Lung (tissue), 11 donors: ENCODE measurements at regions not wholly inside any gene's neighbourhood (a gene's known extent, or its start where the extent isn't known, plus 50 kb on each side); places are given as distances from the start of the nearest gene placed in this dataset.

Source experiments
- ATAC-seq: fragments of 200-7000 bp; cut with Tn5 transposase; one replicate; pipeline ENCODE4 v1.9.1; 2020; ENCODE audit warnings: moderate number of reproducible peaks; ENCODE audit not compliant: insufficient read depth, low FRiP score
- DNase-seq, 3 donors: peaks; one replicate each; pipeline ENCODE4 v3.0.0-alpha.2; 2013 to 2017
- H3K27ac ChIP-seq, 2 donors: one replicate each; pipeline ENCODE4 v1.5.1; 2013; ENCODE audit warnings: mild to moderate bottlenecking in 2 of 2, moderate library complexity in 2 of 2, control low read depth in 1 of 2, inconsistent platforms in 1 of 2, low read depth in 1 of 2, low read length in 1 of 2
- H3K27me3 ChIP-seq, 3 donors: one replicate each; pipeline ENCODE4 v1.5.1; 2013; ENCODE audit warnings: low read length in 2 of 3; ENCODE audit not compliant: control insufficient read depth in 3 of 3, insufficient read depth in 3 of 3
- H3K36me3 ChIP-seq, 4 donors: one replicate each; pipeline ENCODE4 v1.5.1; 2013; ENCODE audit warnings: low read length in 4 of 4, mild to moderate bottlenecking in 1 of 4, moderate library complexity in 1 of 4; ENCODE audit not compliant: control insufficient read depth in 4 of 4, insufficient read depth in 4 of 4
- H3K4me1 ChIP-seq, 5 donors: one replicate each; pipeline ENCODE4 v1.5.1; 2013; ENCODE audit warnings: low read length in 5 of 5, mild to moderate bottlenecking in 2 of 5, moderate library complexity in 1 of 5; ENCODE audit not compliant: control insufficient read depth in 5 of 5, insufficient read depth in 5 of 5
- H3K4me3 ChIP-seq: one replicate; pipeline ENCODE4 v1.5.1; 2013; ENCODE audit warnings: mild to moderate bottlenecking, control low read depth, moderate library complexity
- H3K9ac ChIP-seq, 2 donors: one replicate each; pipeline ENCODE4 v1.5.1; 2013; ENCODE audit warnings: low read length in 2 of 2, control low read depth in 1 of 2; ENCODE audit not compliant: insufficient read depth in 1 of 2
- H3K9me3 ChIP-seq, 4 donors: one replicate each; pipeline ENCODE4 v1.5.1; 2013; ENCODE audit warnings: low read length in 3 of 4, mild to moderate bottlenecking in 1 of 4, moderate library complexity in 1 of 4; ENCODE audit not compliant: control insufficient read depth in 4 of 4, insufficient read depth in 3 of 4
- WGBS, 2 donors: extraction: QIAGEN DNeasy Blood & Tissue Kit; methylation state at CpG; one replicate each; pipeline ENCODE4 v1.1.7; 2013; 5-methylcytosine and 5-hydroxymethylcytosine counted together
- TF ChIP-seq, protein P1 (sequence below): IDR thresholded peaks from 2 replicates; pipeline ENCODE4 v1.5.1; 2012; ENCODE audit warnings: mild to moderate bottlenecking; ENCODE audit errors: control extremely low read depth, extremely low read depth
- donor health status: control.
- donor health status: control.
- donor health status: Bipolar disorder and iron deficiency.
- donor health status: healthy.
- donor health status: DM: yes; HTN: yes; CAD: no.

DNA sequence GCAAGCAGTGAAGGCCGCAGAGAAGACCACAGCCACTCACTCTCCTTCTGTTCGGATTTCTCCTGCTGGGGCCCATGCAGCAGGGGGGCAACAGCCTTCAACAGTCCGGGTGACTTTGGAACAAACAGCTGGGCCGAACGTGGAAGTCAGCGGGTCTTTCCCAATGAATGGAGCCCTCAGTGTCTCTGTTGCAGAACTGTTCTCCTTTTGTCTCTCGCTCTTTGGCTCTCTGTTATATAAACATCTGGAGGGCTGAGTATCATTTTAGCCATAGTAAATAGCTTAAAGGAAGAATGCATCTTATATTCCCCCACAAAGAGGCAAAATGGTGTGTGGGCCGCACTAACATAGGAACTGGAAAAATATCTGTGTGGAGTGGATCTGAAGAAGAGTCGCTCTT, 136.7 kb upstream of the RALGAPA2 start:
- no peak overlapping the region for H3K9ac ChIP-seq
- H3K36me3 ChIP-seq, result no peaks in the 10 kb centered on the region
- no peak for ATAC-seq
- no peaks in the 10 kb centered on the region for H3K4me1 ChIP-seq
- TF ChIP-seq, protein P1, sequence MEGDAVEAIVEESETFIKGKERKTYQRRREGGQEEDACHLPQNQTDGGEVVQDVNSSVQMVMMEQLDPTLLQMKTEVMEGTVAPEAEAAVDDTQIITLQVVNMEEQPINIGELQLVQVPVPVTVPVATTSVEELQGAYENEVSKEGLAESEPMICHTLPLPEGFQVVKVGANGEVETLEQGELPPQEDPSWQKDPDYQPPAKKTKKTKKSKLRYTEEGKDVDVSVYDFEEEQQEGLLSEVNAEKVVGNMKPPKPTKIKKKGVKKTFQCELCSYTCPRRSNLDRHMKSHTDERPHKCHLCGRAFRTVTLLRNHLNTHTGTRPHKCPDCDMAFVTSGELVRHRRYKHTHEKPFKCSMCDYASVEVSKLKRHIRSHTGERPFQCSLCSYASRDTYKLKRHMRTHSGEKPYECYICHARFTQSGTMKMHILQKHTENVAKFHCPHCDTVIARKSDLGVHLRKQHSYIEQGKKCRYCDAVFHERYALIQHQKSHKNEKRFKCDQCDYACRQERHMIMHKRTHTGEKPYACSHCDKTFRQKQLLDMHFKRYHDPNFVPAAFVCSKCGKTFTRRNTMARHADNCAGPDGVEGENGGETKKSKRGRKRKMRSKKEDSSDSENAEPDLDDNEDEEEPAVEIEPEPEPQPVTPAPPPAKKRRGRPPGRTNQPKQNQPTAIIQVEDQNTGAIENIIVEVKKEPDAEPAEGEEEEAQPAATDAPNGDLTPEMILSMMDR, result no peak
- H3K9me3 ChIP-seq, result peaks cover 0 to 2% (median 0%) of the 10 kb centered on the region in 4 donors
- no peaks in the 10 kb centered on the region for H3K27me3 ChIP-seq
- DNase-seq, result no peak
- H3K4me3 ChIP-seq, result no peak overlapping the region
- 74 to 85% methylated on average over 9 of the region's 9 CpGs for WGBS, 2 donors
- no peak overlapping the region for H3K27ac ChIP-seq

DNA sequence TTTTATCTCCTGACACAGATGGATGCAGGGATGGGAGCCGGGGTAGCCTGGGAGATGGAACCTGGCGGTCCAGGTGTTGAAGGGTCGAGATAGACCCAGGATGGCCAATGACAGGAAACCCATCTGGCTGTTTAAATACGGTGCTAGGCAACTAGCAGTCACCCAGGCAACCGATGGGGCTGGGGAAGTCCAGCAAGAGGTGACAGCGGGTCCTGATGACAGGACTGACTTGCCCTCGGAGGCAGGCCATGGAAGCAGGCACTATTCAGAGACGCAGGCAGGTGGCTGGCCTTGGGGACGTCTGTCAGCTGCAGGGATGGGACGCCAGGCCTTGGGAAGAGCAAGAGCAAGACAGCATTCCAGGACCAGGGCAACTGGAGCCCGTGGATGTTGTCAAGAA, 135.4 kb upstream of the RALGAPA2 start:
- no peak for DNase-seq
- H3K4me3 ChIP-seq, result no peak overlapping the region
- H3K9me3 ChIP-seq, result no peaks in the 10 kb centered on the region
- no peaks in the 10 kb centered on the region for H3K4me1 ChIP-seq
- H3K36me3 ChIP-seq, result no peaks in the 10 kb centered on the region
- TF ChIP-seq, protein P1, result no peak
- no peak overlapping the region for H3K27ac ChIP-seq
- 86 to 91% methylated on average over 11 of the region's 11 CpGs for WGBS, 2 donors
- ATAC-seq, result no peak
- no peaks in the 10 kb centered on the region for H3K27me3 ChIP-seq
- no peak overlapping the region for H3K9ac ChIP-seq

DNA sequence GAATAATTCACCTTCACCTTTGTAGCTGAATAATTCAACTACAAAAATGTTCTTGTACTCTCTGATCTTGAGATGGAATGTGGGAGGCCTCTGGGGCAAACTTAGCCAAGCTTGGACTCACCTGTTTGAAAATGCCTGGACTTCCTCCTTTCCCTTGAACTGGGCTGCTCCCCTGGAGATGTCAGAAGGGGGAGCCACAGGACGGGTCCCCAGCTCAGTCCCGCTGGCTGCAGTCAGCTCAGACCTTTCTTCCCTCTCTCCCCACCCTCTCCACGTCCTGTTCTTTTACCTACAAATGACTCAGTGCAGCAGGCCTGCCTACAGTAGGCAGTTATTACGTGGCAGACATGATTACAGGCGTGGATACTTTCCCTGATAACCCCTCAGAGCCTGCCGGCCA, 131.5 kb upstream of the RALGAPA2 start:
- 52 to 55% methylated on average over 6 of the region's 6 CpGs for WGBS, 2 donors
- Histone ChIP-seq H3K4me1 (no peaks in the 10 kb centered on the region), H3K4me3 (no peak overlapping the region), H3K27me3 (peaks cover 0 to 7% (median 2%) of the 10 kb centered on the region in 3 donors), H3K36me3 (no peaks in the 10 kb centered on the region), H3K9ac (no peak overlapping the region), H3K27ac (no peak overlapping the region), H3K9me3 (no peaks in the 10 kb centered on the region)
- DNase-seq, result no peak
- ATAC-seq, result no peak
- TF ChIP-seq, protein P1, result no peak

DNA sequence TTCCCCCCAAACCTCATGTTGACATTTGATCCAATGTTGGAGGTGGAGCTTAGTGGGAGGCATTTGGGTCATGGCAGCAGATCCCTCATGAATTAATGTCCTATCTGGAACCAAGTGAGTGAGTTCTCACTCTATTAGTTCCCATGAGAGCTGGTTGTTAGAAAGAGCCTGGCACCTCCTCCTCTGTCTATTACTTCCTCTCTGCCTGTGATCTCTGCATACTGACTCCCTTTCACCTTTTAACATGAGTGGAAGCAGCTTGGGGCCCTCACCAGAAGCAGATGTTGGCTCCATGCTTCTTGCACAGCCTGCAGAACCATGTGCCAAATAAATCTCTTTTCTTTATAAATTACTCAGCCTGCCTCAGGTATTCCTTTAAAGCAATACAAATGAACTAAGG, 127.3 kb upstream of the RALGAPA2 start:
- TF ChIP-seq, protein P1, result no peak
- ATAC-seq (no peak), DNase-seq (no peak)
- Histone ChIP-seq H3K9me3 (no peaks in the 10 kb centered on the region), H3K27me3 (peaks cover 0 to 19% (median 5%) of the 10 kb centered on the region in 3 donors), H3K9ac (no peak overlapping the region), H3K27ac (no peak overlapping the region), H3K4me1 (peaks cover 0 to 5% (median 3%) of the 10 kb centered on the region in 5 donors), H3K36me3 (no peaks in the 10 kb centered on the region), H3K4me3 (no peak overlapping the region)
